Liver (tissue), 8 donors: ENCODE measurements at regions not wholly inside any gene's neighbourhood (a gene's known extent, or its start where the extent isn't known, plus 50 kb on each side); places are given as distances from the start of the nearest gene placed in this dataset.

ENCODE experiments used
- DNase-seq: peaks from one replicate; pipeline ENCODE4 v3.0.0-alpha.2; 2017; ENCODE audit warnings: low spot score
- H3K27ac ChIP-seq, 2 donors: one replicate each; pipeline ENCODE4 v1.7.0; 2013; ENCODE audit warnings: inconsistent platforms in 2 of 2, low read length in 2 of 2, control low read depth in 1 of 2, low read depth in 1 of 2, mild to moderate bottlenecking in 1 of 2
- H3K27me3 ChIP-seq, 4 donors: one replicate each; pipeline versions ENCODE4 v1.6.1 to v1.7.0; 2013; ENCODE audit warnings: low read length in 3 of 4, inconsistent platforms in 1 of 4, mild to moderate bottlenecking in 1 of 4, moderate library complexity in 1 of 4; ENCODE audit not compliant: control insufficient read depth in 4 of 4, insufficient read depth in 4 of 4
- H3K36me3 ChIP-seq, 4 donors: one replicate each; pipeline versions ENCODE4 v1.6.1 to v1.7.0; 2013; ENCODE audit warnings: low read length in 3 of 4, mild to moderate bottlenecking in 3 of 4, low read depth in 1 of 4, moderate library complexity in 1 of 4; ENCODE audit not compliant: control insufficient read depth in 4 of 4, insufficient read depth in 3 of 4
- H3K4me1 ChIP-seq, 4 donors: one replicate each; pipeline versions ENCODE4 v1.6.1 to v1.7.0; 2013; ENCODE audit warnings: low read length in 3 of 4, mild to moderate bottlenecking in 3 of 4, moderate library complexity in 1 of 4; ENCODE audit not compliant: control insufficient read depth in 4 of 4, insufficient read depth in 4 of 4
- H3K4me3 ChIP-seq, 3 donors: one replicate each; pipeline versions ENCODE4 v1.6.1 to v1.7.0; 2013; ENCODE audit warnings: low read length in 3 of 3, control low read depth in 1 of 3, low read depth in 1 of 3, mild to moderate bottlenecking in 1 of 3
- H3K9ac ChIP-seq, 2 donors: one replicate each; pipeline ENCODE4 v1.7.0; 2013; ENCODE audit warnings: low read length in 2 of 2, mild to moderate bottlenecking in 2 of 2, moderate library complexity in 2 of 2, control low read depth in 1 of 2, low read depth in 1 of 2
- H3K9me3 ChIP-seq, 4 donors: one replicate each; pipeline versions ENCODE4 v1.6.1 to v1.7.0; 2013; ENCODE audit warnings: low read length in 3 of 4; ENCODE audit not compliant: control insufficient read depth in 4 of 4
- ATF3 ChIP-seq: IDR thresholded peaks from 2 replicates; pipeline ENCODE4 v1.6.1; 2016; ENCODE audit warnings: antibody characterized with exemption
- EGR1 ChIP-seq, 2 donors: IDR thresholded peaks; 2 replicates each; pipeline ENCODE4 v1.6.1; 2016 to 2018; ENCODE audit warnings: antibody characterized with exemption in 2 of 2, low read depth in 2 of 2
- FOXA1 ChIP-seq: IDR thresholded peaks from 2 replicates; pipeline ENCODE4 v1.6.1; 2016; ENCODE audit warnings: antibody characterized with exemption
- FOXA2 ChIP-seq: IDR thresholded peaks from 2 replicates; pipeline ENCODE4 v1.6.1; 2016; ENCODE audit warnings: antibody characterized with exemption
- GABPA ChIP-seq, 2 donors: IDR thresholded peaks in 1 of 2; conservative IDR thresholded peaks in 1 of 2; 2 replicates each; pipeline ENCODE4 v1.6.1; 2016; ENCODE audit warnings: antibody characterized with exemption in 2 of 2, mild to moderate bottlenecking in 1 of 2, moderate library complexity in 1 of 2
- HNF4A ChIP-seq, 2 donors: conservative IDR thresholded peaks; 2 replicates each; pipeline ENCODE4 v1.6.1; 2016; ENCODE audit warnings: antibody characterized with exemption in 2 of 2, mild to moderate bottlenecking in 2 of 2
- HNF4G ChIP-seq: IDR thresholded peaks from 2 replicates; pipeline ENCODE4 v1.6.1; 2016; ENCODE audit warnings: antibody characterized with exemption
- JUND ChIP-seq, 2 donors: IDR thresholded peaks; 2 replicates each; pipeline ENCODE4 v1.6.1; 2016; ENCODE audit warnings: antibody characterized with exemption in 2 of 2
- MAX ChIP-seq: IDR thresholded peaks from 2 replicates; pipeline ENCODE4 v1.6.1; 2016; ENCODE audit warnings: antibody characterized with exemption
- NR2F2 ChIP-seq: IDR thresholded peaks from 2 replicates; pipeline ENCODE4 v1.6.1; 2016; ENCODE audit warnings: antibody characterized with exemption
- RAD21 ChIP-seq, 2 donors: IDR thresholded peaks; 2 replicates each; pipeline ENCODE4 v1.6.1; 2016; ENCODE audit warnings: antibody characterized with exemption in 2 of 2, mild to moderate bottlenecking in 2 of 2
- REST ChIP-seq: IDR thresholded peaks from 2 replicates; pipeline ENCODE4 v1.6.1; 2016; ENCODE audit warnings: antibody characterized with exemption, mild to moderate bottlenecking
- RXRA ChIP-seq, 2 donors: IDR thresholded peaks; 2 replicates each; pipeline ENCODE4 v1.6.1; 2017 to 2018; ENCODE audit warnings: antibody characterized with exemption in 2 of 2, mild to moderate bottlenecking in 1 of 2
- SP1 ChIP-seq: IDR thresholded peaks from 2 replicates; pipeline ENCODE4 v1.6.1; 2018; ENCODE audit warnings: antibody characterized with exemption, mild to moderate bottlenecking
- TAF1 ChIP-seq: conservative IDR thresholded peaks from 2 replicates; pipeline ENCODE4 v1.6.1; 2016; ENCODE audit warnings: antibody characterized with exemption, mild to moderate bottlenecking
- YY1 ChIP-seq: IDR thresholded peaks from 2 replicates; pipeline ENCODE4 v1.6.1; 2016; ENCODE audit warnings: antibody characterized with exemption, mild to moderate bottlenecking
- ZBTB33 ChIP-seq: IDR thresholded peaks from 2 replicates; pipeline ENCODE4 v1.6.1; 2016; ENCODE audit warnings: antibody characterized with exemption
- WGBS: extraction: QIAGEN DNeasy Blood & Tissue Kit; methylation state at CpG from one replicate; pipeline ENCODE4 v1.1.7; 2013; 5-methylcytosine and 5-hydroxymethylcytosine counted together
- TF ChIP-seq, protein P1 (sequence below): fragments of 150-350 bp; IDR thresholded peaks from 2 replicates; pipeline ENCODE4 v1.5.1; 2017; ENCODE audit warnings: improper control_type of control experiment, low read depth, low read length; ENCODE audit not compliant: missing input control
- donor health status: healthy.
- donor health status: healthy.
- donor health status: healthy.
- donor health status: healthy.
- donor health status: healthy.

GRCh38 chr16:66147291-66147690, 219.2 kb upstream of the CDH5 start:
- Histone ChIP-seq H3K4me1 (no peaks in the 10 kb centered on the region), H3K27me3 (peaks cover 0 to 2% (median 0%) of the 10 kb centered on the region in 4 donors), H3K4me3 (no peak overlapping the region), H3K9me3 (no peaks in the 10 kb centered on the region), H3K36me3 (no peaks in the 10 kb centered on the region), H3K9ac (no peak overlapping the region), H3K27ac (no peak overlapping the region)
- TF ChIP-seq REST (no peak), GABPA (IDR thresholded peaks at IDR 0.05 in 1 of 2, conservative IDR thresholded peaks at IDR 0.05 in 1 of 2) (no peak), RXRA (IDR thresholded peaks at IDR 0.05) (no peak), ZBTB33 (no peak), SP1 (no peak), NR2F2 (no peak), JUND (IDR thresholded peaks at IDR 0.05) (no peak), FOXA2 (no peak), ATF3 (no peak), TAF1 (no peak), RAD21 (IDR thresholded peaks at IDR 0.05) (no peak), MAX (no peak), HNF4A (conservative IDR thresholded peaks at IDR 0.05) (no peak), EGR1 (IDR thresholded peaks at IDR 0.05; ENCODE audit: low read depth in 2 of 2) (no peak), HNF4G (no peak), FOXA1 (no peak), YY1 (no peak)
- TF ChIP-seq, protein P1, sequence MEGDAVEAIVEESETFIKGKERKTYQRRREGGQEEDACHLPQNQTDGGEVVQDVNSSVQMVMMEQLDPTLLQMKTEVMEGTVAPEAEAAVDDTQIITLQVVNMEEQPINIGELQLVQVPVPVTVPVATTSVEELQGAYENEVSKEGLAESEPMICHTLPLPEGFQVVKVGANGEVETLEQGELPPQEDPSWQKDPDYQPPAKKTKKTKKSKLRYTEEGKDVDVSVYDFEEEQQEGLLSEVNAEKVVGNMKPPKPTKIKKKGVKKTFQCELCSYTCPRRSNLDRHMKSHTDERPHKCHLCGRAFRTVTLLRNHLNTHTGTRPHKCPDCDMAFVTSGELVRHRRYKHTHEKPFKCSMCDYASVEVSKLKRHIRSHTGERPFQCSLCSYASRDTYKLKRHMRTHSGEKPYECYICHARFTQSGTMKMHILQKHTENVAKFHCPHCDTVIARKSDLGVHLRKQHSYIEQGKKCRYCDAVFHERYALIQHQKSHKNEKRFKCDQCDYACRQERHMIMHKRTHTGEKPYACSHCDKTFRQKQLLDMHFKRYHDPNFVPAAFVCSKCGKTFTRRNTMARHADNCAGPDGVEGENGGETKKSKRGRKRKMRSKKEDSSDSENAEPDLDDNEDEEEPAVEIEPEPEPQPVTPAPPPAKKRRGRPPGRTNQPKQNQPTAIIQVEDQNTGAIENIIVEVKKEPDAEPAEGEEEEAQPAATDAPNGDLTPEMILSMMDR: no peak
- no peak for DNase-seq
- 82% methylated on average over 6 of the region's 6 CpGs for WGBS
